ENCODE measurements at regions not wholly inside any gene's neighbourhood (a gene's known extent, or its start where the extent isn't known, plus 50 kb on each side); places are given as distances from the start of the nearest gene placed in this dataset.

- Histone ChIP-seq H3K36me3 (ENCODE audit: control insufficient read depth in 4 of 4, insufficient read depth in 3 of 4, low read depth in 1 of 4, low read length in 3 of 4) (no peaks in the 10 kb centered on the region), H3K27ac (ENCODE audit: low read depth in 1 of 2, low read length in 2 of 2) (no peak overlapping the region), H3K4me3 (ENCODE audit: low read depth in 1 of 3, low read length in 3 of 3) (no peak overlapping the region), H3K9ac (ENCODE audit: low read depth in 1 of 2, low read length in 2 of 2) (no peak overlapping the region), H3K27me3 (ENCODE audit: control insufficient read depth in 4 of 4, insufficient read depth in 4 of 4, low read length in 3 of 4) (no peaks in the 10 kb centered on the region), H3K4me1 (ENCODE audit: control insufficient read depth in 4 of 4, insufficient read depth in 4 of 4, low read length in 3 of 4) (no peaks in the 10 kb centered on the region), H3K9me3 (ENCODE audit: control insufficient read depth in 4 of 4, low read length in 3 of 4) (no peaks in the 10 kb centered on the region)
- no peak for DNase-seq (ENCODE audit: low spot score)
- 75% methylated on average over 7 of the region's 7 CpGs for WGBS
- no peak for TF ChIP-seq SP1 (IDR thresholded peaks at IDR 0.05)
- no peak for TF ChIP-seq CTCF (IDR thresholded peaks at IDR 0.05; ENCODE audit: low read depth, low read length, missing input control)
- no peak for TF ChIP-seq TAF1 (conservative IDR thresholded peaks at IDR 0.05)
- TF ChIP-seq NR2F2 (IDR thresholded peaks at IDR 0.05) = no peak
- no peak for TF ChIP-seq REST (IDR thresholded peaks at IDR 0.05)
- TF ChIP-seq HNF4G (IDR thresholded peaks at IDR 0.05) = no peak
Measured at GRCh38 chr4:133059117-133059516, 90.0 kb upstream of the PCDH10 start.

GRCh38 chr4:133062851-133063250, 86.2 kb upstream of the PCDH10 start:
- no peak for DNase-seq (ENCODE audit: low spot score)
- H3K27ac ChIP-seq (ENCODE audit: low read depth in 1 of 2, low read length in 2 of 2) = no peak overlapping the region
- no peaks in the 10 kb centered on the region for H3K27me3 ChIP-seq (ENCODE audit: control insufficient read depth in 4 of 4, insufficient read depth in 4 of 4, low read length in 3 of 4)
- TF ChIP-seq HNF4A (conservative IDR thresholded peaks at IDR 0.05) = no peak
- no peak for TF ChIP-seq MAX (IDR thresholded peaks at IDR 0.05)
- no peak for TF ChIP-seq YY1 (IDR thresholded peaks at IDR 0.05)
- TF ChIP-seq TAF1 (conservative IDR thresholded peaks at IDR 0.05) = no peak
- no peak for TF ChIP-seq NR2F2 (IDR thresholded peaks at IDR 0.05)
- no peak for TF ChIP-seq JUND (IDR thresholded peaks at IDR 0.05)
- TF ChIP-seq FOXA2 (IDR thresholded peaks at IDR 0.05) = no peak
- no peak for TF ChIP-seq GABPA (IDR thresholded peaks at IDR 0.05 in 1 of 2, conservative IDR thresholded peaks at IDR 0.05 in 1 of 2)
- TF ChIP-seq EGR1 (IDR thresholded peaks at IDR 0.05; ENCODE audit: low read depth in 2 of 2) = no peak
- no peak for TF ChIP-seq HNF4G (IDR thresholded peaks at IDR 0.05)
- no peak for TF ChIP-seq RXRA (IDR thresholded peaks at IDR 0.05)
- TF ChIP-seq ATF3 (IDR thresholded peaks at IDR 0.05) = no peak
- TF ChIP-seq SP1 (IDR thresholded peaks at IDR 0.05) = no peak
- 74% methylated on average over 1 of the region's 1 CpG for WGBS
- no peak overlapping the region for H3K9ac ChIP-seq (ENCODE audit: low read depth in 1 of 2, low read length in 2 of 2)
- H3K4me3 ChIP-seq (ENCODE audit: low read depth in 1 of 3, low read length in 3 of 3) = no peak overlapping the region
- no peaks in the 10 kb centered on the region for H3K4me1 ChIP-seq (ENCODE audit: control insufficient read depth in 4 of 4, insufficient read depth in 4 of 4, low read length in 3 of 4)
- H3K36me3 ChIP-seq (ENCODE audit: control insufficient read depth in 4 of 4, insufficient read depth in 3 of 4, low read depth in 1 of 4, low read length in 3 of 4) = no peaks in the 10 kb centered on the region
- peaks cover 0 to 4% (median 0%) of the 10 kb centered on the region in 4 donors for H3K9me3 ChIP-seq (ENCODE audit: control insufficient read depth in 4 of 4, low read length in 3 of 4)

Measured in liver (tissue), 8 donors.